ENCODE measurements at regions not wholly inside any gene's neighbourhood (a gene's known extent, or its start where the extent isn't known, plus 50 kb on each side); places are given as distances from the start of the nearest gene placed in this dataset.
"Not testable (repeated sequence)": the region's sequence is repeated elsewhere in the genome, so short reads cannot be mapped to it uniquely, and the experiment has no call there.

DNA sequence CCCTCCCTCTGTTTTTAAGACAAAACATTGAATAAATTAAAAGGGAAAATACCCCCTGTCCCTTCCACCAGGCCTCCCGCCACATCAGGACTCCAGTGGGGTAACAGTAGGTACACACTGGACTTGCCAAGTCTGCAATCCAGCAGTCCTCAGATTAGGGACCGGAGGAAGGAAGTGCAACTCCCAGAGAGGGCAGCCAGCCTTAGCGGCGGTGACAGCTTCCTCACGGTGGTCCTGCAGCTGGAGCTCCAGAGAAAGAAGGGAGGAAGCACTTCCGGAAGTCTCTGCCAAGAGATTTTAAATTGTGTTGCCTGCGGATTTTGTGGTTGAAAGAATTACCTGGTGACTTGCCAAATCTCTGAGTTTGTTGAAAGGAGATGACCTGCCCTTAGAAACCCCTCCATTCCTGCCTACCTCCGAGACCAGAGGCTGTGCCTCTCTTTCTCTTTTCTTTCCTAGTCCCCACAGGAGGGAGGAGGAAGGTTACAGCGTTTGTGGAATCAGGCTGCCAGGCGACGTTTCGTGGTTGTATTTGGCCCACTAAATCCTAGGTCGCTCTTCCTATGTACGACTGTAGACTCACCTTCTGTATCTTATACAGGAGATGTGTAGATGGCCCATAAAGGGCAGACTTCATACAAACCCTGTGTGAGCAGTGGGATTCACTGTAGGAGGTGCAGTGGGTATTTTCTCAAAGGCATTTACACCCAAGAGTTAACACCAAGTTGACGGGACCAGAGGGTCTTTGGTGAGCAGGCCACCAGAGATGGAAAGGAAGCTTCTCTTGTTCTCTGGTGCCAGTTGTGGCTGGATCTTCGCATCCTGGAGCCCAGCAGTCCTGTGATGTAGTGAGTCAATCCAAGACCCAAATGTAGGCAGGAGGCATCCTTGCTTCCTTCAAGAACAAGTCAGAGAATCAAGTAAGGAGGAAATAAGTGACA lies 77.9 kb downstream of the INSIG1 start:
- intact Hi-C loops (cut with DNase I), result loop anchor here (5.0 to 10.0 kb wide), 2 partner anchors 92 to 389 kb away; no protein-coding TSS in a partner anchor
- DNase-seq (ENCODE audit: low spot score), result no peak

DNA sequence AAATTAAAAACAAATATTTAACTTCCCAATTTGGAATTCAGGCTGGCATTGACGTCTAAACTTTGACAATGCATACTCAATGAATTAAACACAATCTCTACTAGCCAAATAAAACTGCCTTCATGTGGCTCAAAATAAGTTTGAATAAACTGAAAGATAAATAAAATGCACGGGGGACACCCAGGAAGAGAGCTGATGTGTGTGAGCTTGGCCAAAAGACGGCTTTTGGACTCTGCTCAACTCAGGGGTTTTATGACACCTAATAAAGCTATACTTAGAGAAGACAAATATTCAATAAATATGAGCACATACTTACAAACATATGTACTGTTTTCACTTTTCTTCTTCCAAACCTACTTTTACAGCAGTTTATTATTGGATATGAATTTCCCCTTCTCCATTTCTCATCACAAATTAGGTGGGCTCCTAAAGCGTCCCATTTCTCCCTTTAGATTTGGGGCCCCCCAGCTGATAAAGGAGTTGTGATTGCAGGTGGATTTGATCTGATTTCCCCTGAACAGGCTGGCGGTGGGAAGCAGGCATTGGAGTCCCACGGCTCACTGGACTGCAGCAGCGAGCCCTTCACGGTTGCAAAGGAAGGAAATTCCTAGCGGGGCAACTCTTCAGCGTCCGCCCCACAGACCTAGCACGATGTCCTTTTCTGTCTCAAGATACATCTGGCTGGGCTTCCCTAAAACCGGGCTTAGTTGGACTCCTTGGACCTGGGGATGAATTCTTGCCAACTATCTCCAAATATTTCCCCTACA lies 79.6 kb downstream of the INSIG1 start:
- intact Hi-C loops (cut with DNase I), result loop anchor here (5.0 to 10.0 kb wide), 2 partner anchors 90 to 388 kb away; no protein-coding TSS in a partner anchor
- no peak for DNase-seq (ENCODE audit: low spot score)

- intact Hi-C loops (cut with DNase I), result loop anchor here (5.0 to 10.0 kb wide), 2 partner anchors 89 to 387 kb away; no protein-coding TSS in a partner anchor
- DNase-seq (ENCODE audit: low spot score), result no peak
Observed at GRCh38 chr7:155377838-155378579, 79.9 kb upstream of the EN2 start.

DNA sequence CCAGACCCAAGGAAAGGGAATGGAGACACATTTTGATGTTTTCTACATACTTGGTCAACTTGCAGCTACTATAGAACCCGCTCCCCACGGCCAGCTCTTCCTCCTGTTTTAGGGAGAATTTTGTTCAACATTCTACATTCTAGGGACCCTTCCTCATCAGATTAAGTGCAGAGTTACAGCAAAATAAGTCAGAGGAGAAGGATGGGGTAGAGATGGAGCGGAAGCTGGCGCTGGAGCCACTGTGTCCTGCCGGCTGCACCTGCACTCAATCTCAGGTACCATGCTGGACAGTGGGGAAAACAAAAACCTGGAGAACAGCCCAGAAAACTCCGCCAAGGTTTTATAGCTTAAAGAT lies 79.4 kb upstream of the EN2 start:
- DNase-seq (ENCODE audit: low spot score), result no peak
- intact Hi-C loops (cut with DNase I), result loop anchor here (5.0 to 10.0 kb wide), 2 partner anchors 89 to 386 kb away; no protein-coding TSS in a partner anchor

GRCh38 chr7:155378959-155379871 lies 78.7 kb upstream of the EN2 start:
- intact Hi-C loops (cut with DNase I), result loop anchor here (5.0 to 10.0 kb wide), 2 partner anchors 88 to 386 kb away; no protein-coding TSS in a partner anchor
- DNase-seq (ENCODE audit: low spot score), result no peak

DNA sequence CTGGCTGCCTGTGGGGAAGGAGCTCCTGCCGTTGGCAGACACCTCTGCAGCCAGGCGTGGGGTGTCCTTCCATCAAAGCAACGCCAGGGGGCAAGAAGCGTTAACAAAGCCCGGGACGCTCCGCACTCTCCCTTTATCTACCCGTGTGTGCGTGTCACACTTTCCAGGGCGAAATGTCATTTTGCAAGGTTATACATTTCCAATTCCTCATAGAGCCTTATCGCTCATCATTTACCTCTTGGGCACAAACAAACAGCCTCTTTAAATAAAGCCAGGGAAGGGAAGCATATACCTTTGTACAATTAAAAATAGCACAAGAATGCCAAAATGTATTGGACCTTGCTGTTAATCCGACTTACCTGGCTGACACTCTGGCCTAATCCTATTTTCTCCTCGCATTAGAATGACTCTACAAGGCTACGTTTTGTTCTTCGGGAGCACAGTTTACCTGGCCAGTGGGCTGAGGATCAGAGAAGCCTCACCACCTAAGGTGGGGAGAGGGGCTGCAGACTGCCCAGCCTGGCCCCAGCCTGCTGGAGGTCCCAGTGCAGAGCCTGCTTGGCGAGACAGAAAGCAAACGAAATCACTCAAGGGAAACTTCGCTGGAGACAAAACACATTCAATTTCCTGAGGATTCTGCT lies 77.6 kb upstream of the EN2 start:
- intact Hi-C loops (cut with DNase I), result no loop called here
- no peak for DNase-seq (ENCODE audit: low spot score)

DNA sequence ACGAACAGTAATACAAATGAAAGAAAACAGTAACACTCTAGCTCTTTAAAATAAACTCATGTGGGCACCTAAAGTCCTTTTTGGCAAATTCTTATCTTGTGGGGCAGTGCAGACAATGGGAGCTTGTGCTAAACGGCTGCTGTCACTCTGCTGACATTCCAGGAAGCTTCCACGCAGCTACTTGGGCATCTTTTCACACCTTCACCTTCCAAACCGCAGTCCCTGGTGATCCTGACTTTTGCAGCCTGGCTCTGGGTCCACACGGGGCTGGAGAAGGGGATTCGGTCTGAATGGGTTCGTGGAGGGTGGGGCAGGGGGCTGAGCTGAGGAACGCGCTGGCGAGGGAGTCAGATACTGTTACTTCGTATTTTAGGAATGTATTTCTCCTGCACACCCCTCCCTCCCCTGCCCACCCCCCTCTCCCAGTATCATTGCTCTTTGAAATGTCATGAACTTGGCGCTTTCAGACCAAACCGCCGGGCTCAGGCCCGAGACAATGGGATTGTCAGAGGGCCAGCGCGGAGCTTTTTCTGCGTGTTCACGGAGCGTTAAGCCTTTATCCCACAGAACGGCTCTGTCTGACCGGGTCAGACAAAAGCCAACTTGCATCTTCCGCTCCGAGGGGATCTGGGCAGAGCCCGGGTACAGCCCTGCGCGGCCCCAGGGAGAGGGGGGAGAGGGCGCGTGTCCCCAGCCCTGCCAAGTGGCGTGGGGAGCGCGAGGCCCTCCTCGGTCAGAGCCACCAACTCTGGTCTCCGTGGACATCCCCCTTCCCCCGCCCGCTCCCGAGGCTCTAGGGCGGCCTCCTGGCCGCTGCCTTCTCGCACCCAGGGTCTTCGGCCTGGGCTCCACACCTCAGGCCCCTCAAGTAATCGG lies 76.7 kb upstream of the EN2 start:
- DNase-seq (ENCODE audit: low spot score), result no peak
- intact Hi-C loops (cut with DNase I), result no loop called here

DNA sequence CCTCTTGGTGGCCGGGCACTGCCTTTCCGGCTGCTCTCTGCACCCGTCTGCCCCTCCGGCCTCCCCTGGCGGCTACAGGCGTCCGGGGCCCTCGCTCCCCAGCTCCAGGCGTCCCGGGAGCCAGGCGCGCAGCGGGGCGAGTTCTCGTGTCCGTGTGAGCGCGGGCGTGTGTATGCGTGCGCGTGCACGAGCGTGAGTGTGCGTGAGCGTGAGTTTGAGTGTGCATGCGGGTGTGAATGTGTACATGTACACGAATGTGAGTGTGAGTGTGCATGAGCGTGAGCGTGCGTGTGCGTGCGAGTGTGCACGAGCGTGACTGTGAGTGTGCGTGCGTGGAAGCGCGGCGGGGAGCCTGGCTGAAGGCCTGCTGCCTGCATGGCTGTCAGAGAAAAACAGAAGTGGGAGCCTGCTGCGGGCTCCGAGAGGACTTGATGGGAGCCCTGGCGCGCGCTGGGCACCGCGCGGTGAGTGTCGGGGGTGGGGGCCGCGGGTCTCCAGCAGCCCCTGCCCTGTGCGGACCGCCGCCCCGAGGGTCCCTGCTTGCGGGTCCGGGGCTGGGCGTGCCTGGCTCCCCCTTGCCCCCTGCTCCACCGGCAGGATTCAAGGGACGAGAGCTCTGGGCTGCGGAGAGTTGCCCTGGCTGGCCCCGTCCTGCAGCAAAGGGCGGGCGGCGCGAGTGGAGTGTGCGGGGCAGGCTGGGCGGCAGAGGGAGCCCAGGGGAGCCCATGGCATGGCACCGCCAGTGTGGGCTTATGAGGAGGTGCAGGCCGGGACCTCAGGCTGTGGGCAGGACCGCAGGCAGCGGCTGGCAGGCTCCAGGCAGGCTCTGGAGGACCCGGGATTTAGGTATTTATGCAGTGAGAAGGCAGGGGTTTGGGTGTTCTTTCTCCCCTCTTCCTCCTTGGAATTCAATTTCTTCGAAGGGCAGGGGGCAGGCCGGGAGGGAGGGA lies 75.8 kb upstream of the EN2 start:
- DNase-seq (ENCODE audit: low spot score), result no peak
- intact Hi-C loops (cut with DNase I), result no loop called here

GRCh38 chr7:155382802-155383171 lies 75.1 kb upstream of the EN2 start:
- DNase-seq (ENCODE audit: low spot score), result no peak
- intact Hi-C loops (cut with DNase I), result no loop called here

DNA sequence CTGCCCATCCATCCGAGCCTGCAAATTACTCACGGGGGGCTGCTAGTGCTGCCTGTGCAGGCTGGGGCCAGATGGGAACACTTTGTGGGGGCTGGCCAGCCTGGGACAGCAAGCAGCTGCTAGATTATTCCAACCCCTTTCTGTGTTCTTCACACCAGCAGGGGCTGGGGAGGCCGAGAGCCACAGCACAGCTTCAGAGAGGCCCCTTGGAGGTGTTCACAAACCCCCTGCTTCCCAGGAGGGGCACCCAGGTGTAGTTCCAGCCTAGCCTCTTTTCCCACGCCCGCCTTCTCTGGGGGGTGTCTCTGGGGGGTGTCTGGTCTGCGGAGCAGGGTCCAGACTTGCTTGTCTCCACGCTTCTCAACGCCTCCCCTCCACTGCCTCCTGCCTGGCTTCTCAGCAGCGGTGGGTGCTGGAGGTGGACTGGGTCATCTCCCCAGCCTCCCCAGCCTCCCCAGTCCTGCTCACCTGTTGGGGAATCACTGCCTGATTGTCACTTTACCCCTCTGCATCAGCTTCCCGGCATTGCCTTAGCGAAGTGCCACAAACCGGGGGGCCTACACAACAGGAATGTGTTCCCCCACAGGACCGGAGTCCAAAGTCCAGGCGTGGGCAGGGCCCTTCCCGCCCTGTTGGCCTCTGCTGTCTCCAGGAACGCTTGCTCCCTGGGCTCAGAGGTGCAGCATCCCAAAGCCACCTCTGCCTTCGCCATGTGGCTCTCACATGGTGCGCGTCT lies 74.0 kb upstream of the EN2 start:
- no peak for DNase-seq (ENCODE audit: low spot score)
- intact Hi-C loops (cut with DNase I), result no loop called here

GRCh38 chr7:155384751-155385150 lies 73.2 kb upstream of the EN2 start:
- intact Hi-C loops (cut with DNase I), result no loop called here
- DNase-seq (ENCODE audit: low spot score), result no peak

DNA sequence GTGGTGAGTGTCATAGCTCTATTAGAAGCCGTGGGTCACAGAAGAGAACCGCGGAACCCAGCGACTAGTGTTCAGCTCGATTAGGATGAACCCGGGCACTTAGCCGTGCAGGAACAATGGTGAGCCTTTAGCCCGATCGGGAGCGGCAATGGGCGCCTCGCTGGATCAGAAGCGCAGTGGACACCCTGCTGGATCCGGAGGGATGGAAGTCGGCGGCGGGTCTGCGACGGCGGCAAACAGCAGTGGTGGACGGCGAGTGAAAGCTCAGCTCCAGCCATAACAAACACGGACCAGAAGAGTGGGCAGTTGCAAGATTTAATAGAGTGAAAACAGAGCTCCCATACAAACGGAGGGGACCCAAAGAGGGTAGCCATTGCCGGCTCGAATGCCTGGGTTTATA lies 72.7 kb upstream of the EN2 start:
- intact Hi-C loops (cut with DNase I); DNase-seq (ENCODE audit: low spot score): not testable (repeated sequence)

DNA sequence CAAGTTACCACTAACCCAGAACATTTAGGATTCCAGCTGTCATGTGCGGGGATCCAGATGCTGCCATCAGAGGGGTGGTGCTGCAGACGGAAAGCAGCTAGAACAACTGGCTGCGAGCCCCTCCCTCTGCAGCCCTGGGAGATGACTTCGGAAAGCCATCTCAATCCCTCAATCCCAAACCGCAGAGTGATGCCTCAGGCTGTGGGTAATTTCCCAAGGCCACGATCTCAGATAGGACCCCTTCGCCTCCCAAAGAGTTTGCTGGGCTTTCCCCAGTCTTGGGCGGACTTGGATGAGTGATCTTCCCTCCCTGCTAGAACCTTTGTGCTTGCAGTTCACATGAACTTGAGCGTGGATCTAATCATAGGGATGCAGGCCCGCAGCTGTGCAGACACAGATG lies 71.3 kb upstream of the EN2 start:
- DNase-seq (ENCODE audit: low spot score), result no peak
- intact Hi-C loops (cut with DNase I), result no loop called here

GRCh38 chr7:155387066-155387620 lies 70.8 kb upstream of the EN2 start:
- no peak for DNase-seq (ENCODE audit: low spot score)
- intact Hi-C loops (cut with DNase I), result no loop called here

- intact Hi-C loops (cut with DNase I), result no loop called here
- no peak for DNase-seq (ENCODE audit: low spot score)
Observed at GRCh38 chr7:155388561-155388960, 69.4 kb upstream of the EN2 start.
